NOMO-1 treated with dmso at 0.1 percent for 144 hours (cell line): ENCODE measurements at regions not wholly inside any gene's neighbourhood (a gene's known extent, or its start where the extent isn't known, plus 50 kb on each side); places are given as distances from the start of the nearest gene placed in this dataset.

Experiments
- DNase-seq: peaks from one replicate; lab custom pipeline; 2025; ENCODE audit not compliant: unreplicated experiment; lab: John Stamatoyannopoulos, UW

DNA sequence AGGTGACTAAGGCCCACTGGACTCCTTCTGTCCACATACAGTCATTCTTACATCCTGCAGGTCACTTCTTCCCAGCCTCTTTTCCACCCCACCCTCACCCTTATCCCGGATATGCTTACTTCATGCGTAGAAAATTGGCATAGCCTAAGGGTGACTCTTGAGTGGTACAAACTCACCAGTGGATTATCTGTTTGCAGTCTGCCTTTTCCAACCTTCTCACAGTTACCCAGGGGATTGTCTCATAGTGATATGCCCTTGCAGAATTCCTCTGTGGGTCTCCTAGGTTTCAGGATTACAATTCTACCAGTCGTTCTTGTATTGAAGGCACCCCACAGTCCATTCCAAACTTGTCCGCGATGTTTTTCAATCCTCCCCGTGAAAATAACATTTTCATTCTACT is 752.9 kb upstream of the HS6ST1 start:
- no peak for DNase-seq

DNA sequence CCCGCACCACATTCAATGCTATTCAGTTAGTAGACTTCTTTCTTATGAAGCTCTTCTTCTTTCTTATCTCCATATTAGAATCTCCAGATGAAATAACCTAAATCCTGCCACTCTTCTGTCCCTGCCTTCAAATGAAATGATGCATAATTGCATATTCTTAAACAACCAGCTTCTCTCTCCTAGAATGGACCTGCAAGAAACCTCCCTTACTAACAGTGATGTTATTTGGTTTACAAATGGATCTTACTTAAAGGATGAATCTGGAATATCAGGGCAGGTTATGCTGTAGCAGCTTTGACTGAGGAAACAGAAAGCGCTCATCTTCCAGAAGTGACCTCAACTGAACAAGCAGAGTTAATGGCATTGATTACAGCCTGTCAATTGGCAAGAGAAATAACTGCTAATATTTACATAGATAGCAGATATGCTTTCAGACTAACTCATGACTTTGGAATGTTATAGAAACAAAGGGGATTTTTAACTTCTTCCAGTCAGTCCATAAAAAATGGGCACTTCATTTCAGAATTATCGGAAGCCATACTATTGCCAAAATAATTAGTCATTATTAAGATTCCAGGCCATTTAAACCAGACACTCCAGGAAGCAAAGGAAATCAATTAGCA is 755.7 kb upstream of the HS6ST1 start:
- no peak for DNase-seq

DNA sequence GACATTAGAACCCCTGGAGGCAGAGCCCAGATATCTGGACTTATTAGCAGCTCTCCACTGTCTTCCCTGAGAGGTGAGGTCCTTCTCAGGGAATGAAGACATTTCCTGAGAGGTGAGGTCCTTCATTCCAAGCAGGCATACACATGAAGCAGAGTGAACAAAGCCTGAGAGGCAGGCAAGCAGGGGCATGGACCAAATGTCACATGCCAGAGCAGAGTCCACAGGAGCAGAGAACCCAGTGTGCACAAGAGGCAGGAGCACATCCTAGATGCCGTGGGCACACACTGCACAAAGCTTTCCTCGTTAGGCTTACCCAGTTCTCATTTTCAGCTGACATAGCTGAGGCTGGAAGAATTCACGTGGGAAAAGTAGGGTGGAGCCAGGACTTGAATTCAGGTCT is 759.9 kb upstream of the HS6ST1 start:
- no peak for DNase-seq

DNA sequence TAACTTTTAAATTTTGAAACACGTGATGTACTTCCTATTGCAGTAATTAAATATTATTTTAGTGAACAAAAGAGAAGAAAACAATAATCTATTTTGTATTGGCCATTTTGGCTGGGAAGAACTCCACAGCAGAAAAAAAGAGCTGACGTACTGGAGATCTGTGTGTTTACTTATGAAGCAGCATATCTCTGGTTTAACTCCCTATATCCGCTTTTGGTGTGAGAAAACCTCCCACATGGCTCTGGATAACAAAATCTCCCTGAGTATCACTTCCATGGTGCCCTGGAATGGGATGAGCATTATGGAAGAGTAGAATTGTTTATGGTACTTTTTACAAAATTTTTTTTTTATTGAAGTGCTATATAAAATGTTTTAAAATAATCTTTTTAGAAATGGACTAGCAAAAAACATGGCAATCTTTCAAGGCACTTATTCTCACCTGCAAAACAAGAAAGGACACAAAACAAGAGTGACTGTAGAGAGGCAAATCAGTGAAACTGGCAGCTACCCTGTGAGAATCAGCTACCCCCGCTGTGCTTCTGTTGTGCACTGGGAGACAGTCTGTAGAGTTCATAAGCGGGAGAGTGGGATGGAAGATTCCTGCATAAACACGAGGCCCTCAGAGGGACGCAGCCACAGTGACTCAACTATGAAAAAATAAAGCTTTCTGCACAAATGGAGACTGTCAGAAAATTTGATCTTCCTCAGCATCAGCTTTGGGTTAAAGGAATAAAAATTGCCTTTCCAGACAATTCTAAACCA is 762.2 kb upstream of the HS6ST1 start:
- DNase-seq, result no peak

DNA sequence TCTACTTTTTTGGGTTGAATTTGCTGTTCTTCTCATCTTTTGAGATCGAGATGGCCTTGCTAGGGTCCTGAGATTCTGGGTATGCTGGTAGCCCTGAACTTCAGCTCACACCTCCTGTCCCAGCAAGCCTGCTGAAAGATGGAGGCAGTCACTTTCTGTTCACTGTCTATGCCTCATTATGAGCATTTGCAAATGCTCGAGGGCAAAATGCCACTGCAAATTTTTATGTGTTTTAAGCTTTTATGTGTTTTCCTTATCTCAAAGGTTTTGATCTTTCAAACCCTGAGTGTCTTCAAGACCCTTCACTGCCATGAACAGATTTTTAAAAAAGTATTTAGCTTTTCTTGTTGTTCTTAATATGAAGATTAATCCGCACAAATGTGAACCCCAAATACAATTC is 766.7 kb upstream of the HS6ST1 start:
- DNase-seq, result no peak

DNA sequence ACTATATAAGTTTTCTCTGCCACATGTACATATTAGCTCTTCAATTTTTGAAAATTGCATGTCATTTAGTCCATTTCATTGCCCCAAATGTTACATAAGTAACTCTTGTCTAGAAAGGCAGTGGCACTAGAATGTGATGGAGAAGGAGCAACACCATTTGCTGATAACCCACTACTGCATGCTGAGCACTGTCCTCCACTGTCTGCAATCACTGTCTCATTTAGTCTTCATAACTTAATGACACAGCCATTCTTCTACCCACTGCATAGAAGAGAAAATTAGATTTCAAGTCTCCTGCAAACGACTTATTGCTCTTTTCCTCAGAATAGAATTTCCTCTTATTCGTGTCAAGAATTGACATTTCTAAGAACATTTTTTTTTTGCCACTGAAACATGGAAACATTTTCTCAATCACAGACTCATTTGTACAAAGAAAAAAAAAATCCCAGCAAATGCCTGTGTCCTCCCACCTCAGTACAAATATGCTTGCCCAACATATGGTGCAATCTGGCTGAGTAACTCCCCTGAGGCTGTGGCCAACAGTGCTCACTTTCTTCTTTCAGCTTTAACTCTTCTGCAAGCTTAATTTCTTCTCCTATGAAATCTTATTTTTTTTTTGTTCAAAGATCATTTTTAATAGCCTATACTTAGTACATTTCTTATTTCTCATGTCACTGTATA is 768.6 kb upstream of the HS6ST1 start:
- DNase-seq, result no peak

DNA sequence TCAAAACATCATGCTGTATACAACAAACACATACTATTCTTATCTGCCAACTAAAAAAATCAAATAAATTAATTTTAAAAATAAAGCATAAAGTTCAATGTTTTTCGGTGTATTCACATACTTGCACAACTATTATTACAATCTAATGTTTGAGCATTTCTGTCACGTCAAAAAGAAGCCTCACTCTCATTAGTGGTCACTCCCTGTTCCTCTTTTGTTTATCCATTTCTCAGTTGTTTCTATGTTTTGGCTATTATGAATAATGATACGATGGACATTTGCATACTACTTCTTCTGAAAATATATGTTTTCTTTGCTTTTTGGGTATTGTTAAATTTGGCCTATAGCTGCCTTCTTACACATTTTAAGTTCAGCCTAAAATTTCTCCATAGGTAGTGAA is 773.0 kb upstream of the HS6ST1 start:
- no peak for DNase-seq

DNA sequence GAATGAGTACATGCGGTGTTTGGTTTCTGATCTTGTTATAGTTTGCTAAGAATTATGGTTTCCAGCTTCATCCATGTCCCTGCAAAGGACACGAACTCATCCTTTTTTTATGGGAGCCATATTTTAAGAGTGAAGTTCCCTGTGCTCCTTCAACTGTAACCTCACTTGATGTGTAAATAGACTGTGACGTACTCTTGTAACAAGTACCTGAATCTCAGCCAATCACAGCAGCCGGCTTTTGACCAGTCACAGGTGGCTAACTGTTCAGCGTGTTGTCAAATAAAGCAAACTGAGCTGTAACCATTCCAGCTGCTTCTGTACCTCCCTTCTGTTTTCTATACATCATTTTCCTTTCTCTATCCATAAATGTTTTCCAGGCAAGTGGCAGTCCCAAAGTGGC is 774.3 kb upstream of the HS6ST1 start:
- DNase-seq, result no peak

DNA sequence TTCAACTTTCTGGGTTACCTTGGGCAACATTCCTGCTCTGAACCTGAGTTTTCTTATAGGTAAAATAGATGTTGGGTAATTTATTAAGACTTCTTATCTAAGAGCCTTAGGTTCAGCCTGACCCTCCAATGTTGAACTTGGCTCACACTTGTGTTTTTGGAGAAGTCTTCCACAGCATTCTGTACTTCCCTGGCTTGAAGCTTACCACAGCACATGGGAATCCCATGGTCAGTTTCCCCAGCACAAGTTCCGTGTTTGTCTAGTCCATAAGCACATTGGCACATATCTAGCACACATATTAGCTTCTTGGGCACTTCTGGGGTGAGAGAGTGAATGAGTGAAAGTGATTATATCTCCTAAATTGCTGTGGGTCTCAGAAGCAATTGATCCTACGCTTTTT is 782.5 kb upstream of the HS6ST1 start:
- no peak for DNase-seq

DNA sequence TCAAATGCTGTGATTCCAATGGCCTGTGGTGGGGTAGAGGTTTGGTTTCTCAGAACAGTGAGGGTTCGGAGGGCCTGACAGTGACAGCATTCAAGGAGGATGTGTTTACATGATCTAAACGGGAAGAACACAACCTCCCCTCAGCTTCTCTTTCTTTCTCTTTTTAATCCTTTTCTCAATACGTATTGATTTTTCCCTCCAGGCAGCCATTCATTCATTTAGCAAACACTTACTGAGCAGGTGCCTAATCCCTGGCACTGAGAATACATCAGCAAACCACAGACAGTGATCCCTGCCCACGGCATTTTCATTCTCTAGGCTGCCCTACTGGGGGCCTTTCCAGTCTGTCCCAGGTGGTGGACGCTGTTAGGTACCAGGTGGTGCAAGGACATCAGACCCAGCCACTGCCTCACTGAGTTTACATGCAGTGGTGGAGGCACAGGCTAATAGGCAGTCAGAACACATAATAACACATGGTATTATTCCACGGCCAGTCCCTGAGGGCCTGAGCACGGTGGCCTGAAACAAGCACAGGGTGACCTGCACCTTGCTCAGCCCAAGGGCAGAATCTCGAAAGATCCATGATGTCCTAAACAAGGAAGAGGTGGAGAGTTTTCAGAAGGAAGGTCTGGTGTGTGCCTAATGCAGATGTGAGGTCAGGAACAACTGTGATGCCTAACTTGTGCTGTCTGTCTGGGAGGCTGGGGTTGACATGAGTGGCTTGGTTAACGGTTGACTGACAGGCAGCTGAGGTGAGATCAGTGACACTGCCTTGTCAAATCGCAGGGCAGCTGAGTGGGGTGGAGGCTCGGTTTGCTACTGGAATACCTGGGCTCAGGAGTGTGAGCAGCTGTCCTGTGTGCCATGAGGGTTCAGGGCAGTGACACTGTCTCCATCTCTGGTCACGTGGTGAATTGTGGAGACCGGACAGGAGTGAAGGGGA is 785.5 kb upstream of the HS6ST1 start:
- no peak for DNase-seq

DNA sequence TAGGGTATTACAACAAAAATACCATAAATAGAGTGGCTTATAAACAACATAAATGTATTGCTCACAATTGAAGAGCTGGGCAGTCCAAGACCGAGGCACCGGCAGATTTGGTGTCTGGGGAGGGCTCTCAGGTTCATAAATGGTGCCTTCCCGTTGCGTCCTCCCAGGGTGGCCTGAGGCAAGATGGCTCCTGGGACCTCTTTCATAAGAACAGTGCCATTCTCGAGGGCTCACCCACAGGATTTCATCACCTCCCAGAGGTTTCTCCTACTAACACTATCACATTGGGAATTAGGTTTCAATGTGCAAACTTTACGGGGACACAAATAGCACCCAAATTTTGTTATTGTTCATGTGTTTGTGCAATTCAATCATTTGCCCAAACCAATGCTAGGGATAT is 793.5 kb upstream of the HS6ST1 start:
- no peak for DNase-seq

DNA sequence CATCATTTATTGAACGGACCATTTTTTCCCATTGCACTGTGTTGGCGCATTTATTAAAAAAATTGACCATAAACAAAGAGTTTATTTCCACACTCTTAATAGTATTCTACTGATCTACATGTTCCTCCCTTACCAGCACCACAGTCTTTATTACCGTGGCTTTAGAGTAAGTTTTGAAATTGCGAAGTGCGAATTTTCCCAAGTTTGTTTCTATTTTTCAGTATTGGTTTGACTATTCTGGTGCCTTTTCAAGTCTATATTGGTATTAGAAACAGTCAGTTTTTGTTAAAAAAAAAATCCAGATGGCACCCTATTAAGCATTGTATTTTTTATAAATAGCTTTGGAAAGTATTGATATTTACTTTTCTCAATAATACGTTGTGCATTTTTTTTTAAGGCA is 795.1 kb upstream of the HS6ST1 start:
- DNase-seq, result no peak

DNA sequence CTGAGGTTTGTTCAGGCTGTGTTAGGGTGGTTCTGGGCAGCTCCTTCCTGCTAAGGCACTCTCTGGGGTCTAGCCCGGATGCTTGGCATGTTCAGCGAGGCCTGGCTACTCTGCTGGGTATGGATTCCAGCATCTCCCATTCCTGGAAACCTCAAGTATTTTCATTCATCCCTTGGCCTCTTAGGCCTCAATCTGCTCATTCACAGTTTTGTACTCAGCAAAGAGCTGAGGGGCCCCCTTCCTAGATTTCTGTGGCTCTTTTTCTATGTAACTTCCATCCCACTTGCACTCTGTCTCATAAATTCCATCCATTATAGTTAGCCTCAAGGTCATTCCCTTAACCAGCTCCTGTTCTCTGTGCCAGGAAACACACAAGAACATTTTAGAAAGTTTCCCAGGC is 798.8 kb upstream of the HS6ST1 start:
- no peak for DNase-seq

DNA sequence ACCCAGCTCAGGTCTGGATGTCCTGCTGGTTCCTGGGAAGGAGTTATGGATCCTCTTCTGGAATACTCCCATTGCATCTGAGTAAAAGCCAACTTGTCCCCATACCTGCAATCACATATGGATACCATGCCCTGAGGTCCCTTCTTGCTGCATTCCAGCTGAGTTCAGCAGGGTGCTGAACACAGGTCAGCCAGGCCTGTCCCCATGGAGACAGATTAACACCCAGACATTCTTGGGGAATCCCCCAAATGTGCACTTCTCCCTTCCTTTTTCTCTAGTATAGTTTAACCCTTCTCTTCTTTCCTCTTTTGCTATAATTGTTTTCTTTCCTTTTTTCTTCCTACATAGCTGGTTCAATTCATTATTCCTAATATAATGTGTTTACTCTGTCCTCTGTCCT is 799.6 kb upstream of the HS6ST1 start:
- DNase-seq, result no peak

DNA sequence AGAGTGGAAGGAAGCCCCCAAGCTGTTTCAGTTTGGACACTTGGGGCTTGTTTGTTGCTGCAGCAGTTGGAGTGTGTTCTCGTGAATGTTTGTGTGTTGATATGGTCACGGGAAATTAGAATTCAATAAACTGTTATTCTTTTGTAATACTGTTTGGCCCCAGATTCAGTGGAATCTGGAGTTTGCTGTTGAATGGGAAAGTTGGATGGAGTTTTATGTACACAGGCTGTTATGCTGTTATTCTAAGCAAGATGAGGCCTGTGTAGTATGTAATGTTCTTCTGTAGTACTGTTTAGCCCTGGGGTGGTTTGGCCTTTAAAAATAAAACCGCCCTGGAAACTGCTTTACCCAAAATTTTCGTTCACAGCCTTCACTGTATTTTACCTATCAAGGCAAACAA is 810.4 kb upstream of the HS6ST1 start:
- DNase-seq, result no peak

DNA sequence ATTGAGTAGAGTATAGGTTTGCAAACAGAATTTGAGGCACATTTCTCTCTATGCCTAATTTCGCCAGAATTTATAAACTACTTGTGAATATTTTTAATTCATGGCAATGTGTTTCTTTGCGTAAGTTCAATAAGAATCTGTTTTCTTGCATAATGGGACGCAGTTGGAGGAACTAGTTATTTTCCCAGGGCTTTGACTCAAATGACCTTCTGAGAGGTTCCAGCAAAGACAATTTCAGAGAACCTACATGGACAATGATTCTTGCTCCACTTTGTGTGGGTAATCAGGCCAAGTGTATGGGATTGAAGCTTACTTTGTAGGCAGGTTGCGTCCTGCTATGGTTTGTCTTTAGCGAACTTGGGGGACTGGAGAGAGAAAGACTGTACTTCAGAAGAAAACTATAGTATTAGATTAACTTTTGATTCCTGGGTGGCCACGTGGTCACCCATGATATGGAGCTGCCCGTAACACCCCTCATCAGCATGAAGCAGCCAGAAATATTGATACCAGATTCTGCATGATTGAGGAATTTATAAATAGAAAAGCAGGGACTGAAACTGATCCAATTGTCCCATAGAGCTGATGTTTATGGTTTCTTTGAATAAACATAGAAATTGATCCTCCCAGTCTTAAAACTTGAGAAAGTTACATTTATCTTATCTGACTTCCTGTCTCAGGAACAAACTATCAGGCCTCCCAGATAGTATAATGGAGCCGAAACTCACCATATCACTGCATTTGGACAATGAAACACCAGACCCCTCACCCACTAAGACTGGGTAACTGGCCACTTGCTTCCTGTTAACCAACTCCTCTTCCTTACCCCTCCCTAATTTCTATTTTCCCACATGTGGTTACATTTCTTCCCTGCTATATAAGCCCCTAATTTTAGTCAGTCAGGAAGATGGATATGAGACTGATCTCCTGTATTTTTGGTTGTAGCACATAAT is 815.3 kb upstream of the HS6ST1 start:
- no peak for DNase-seq

DNA sequence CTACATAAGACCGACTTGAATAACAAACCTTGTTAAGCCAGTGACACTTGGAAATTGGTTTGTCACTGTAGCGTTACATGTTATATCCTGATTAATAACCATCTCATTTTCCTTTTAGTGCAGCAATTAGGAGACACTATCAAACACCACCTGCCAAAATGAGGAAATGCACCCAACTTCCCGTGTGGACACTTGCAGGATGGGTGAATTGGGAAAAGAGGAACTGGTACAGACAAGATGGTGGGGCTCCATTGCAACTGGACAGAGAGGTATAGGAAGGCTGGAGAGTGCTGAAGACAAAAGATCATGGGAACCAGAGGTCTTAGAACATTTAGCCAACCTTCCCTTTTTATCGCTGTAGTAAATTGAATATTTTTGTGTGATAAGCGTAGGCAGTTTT is 816.3 kb upstream of the HS6ST1 start:
- no peak for DNase-seq

DNA sequence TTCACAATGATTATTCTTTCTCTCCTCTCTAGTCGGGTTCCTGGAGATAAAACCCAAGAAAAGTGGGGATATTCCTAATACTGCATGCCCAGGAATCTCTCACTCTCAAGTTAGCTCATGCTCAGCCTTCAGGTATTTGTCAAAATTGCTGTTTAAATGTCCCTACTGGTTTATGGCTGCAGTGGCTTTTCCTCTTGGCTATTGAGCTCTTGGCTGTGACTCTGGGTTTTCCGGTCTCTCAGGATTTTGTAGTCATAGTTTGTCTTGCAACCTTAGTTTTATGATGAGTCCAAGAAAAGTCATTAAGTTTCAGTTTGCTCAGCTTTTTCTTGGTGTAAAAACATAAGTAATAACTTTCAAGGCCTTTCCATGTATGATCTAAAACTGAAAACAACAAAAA is 820.7 kb upstream of the HS6ST1 start:
- no peak for DNase-seq

DNA sequence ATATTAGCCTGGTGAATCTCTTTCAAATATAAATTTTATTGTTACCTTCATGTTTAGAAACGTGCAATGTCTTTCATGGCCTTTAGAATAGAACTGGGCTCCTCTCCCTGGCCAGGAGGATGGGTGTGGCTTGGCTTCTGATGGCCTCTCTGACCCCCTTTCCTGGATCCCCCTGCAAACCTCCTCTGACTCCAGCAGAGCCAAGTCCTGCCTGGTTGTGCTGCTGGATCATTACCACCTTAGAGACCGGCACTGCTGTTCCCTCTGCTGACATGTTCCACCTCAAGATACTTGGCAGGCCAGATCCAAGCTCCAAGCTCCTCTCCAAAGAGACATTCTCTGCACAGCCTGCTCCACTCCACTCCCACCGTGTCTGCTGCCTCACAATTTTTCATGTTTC is 823.8 kb upstream of the HS6ST1 start:
- no peak for DNase-seq

DNA sequence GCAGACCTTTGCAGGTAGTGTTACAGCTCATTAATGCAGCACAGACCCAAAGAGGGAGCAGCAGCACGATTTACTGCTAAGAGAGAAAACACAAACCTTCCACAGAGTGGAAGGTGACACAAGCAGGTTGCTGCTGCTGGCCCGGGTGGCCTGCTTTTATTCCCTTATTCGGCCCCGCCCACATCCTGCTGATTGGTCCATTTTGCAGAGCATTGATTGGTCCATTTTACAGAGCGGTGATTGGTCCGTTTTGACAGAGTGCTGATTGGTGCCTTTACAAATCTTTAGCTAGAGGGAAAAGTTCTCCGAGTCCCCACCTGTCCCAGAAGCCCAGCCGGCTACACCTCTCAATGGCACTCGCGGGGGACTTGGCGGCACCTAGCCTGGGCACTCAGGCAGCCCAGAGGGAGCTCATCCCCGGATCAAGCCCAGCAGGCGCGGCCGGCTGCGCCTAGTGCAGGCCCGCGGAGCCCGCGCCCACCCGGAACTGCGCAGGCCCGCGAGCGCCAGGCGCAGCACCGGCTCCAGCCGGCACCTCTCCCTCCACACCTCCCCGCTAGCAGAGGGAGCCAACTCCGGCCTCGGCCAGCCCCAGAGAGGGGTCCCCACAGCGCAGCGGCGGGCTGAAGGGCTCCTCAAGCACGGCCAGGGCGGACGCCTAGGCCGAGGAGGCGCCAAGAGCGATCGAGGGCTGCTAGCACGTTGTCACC is 825.6 kb upstream of the HS6ST1 start:
- no peak for DNase-seq
